GM12874 (cell line): ENCODE measurements at regions not wholly inside any gene's neighbourhood (a gene's known extent, or its start where the extent isn't known, plus 50 kb on each side); places are given as distances from the start of the nearest gene placed in this dataset.

Experiments used
- TF ChIP-seq, protein P1 (sequence below): IDR thresholded peaks from 2 replicates; pipeline ENCODE4 v1.5.1; 2011; ENCODE audit warnings: low read depth, mild to moderate bottlenecking, control low read depth, low read length, moderate library complexity; ENCODE audit not compliant: insufficient read depth

DNA sequence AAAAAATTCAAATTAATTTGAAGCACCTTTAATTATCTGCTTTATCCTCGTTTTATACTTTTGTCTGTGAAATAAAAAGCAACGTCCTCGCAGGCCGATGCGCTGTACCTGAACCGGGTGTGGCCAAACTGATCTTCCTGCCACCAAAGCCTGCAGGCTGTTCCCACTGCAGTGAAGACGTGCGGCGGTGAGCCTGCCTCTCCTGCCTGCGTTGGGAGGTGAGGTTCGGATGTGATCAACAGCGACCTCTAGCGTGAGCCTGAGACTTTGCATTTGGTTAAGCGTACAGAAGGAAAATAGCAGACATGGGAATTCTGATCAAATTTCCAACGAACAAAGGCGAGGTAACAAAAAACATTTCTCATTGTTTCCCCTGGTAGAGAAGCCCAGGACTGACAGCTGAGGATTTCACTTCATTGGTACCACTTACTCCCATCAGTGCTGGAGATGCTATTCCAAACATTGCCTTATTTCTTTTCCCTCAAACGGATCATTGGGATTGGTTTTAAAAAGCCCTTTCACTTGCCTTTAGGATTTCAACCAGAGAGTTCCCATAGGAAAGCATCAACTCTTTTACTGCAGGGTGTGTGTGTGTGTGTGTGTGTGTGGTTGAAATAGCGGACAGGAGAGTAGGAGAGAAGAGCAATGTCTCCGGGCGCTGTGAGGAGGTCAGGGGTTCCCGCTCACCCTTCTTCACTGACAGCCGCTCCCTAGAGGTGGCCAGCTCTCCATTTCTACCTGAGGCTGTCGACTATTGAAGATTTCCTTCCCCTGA is 56.6 kb upstream of the CCN6 start:
- TF ChIP-seq, protein P1, sequence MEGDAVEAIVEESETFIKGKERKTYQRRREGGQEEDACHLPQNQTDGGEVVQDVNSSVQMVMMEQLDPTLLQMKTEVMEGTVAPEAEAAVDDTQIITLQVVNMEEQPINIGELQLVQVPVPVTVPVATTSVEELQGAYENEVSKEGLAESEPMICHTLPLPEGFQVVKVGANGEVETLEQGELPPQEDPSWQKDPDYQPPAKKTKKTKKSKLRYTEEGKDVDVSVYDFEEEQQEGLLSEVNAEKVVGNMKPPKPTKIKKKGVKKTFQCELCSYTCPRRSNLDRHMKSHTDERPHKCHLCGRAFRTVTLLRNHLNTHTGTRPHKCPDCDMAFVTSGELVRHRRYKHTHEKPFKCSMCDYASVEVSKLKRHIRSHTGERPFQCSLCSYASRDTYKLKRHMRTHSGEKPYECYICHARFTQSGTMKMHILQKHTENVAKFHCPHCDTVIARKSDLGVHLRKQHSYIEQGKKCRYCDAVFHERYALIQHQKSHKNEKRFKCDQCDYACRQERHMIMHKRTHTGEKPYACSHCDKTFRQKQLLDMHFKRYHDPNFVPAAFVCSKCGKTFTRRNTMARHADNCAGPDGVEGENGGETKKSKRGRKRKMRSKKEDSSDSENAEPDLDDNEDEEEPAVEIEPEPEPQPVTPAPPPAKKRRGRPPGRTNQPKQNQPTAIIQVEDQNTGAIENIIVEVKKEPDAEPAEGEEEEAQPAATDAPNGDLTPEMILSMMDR = peak; percentile 83

DNA sequence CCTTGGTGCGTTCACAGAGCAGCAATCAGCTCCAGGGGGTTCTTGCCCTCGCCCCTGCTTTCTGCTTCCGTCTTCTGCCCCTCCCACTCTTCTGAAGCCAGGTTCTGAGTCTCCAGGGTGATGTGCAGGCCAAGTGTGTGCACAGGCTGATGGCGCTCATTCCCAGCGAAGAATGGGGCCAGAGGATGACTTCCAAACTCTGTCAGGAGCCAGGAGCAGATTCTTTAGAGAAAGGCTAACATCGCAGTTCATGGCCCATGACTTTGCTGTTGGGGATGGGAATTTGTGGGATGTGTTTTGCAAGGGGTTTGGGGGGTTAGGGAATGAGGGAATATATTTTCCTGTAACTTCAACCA is 56.1 kb upstream of the CCN6 start:
- TF ChIP-seq, protein P1 = no peak

DNA sequence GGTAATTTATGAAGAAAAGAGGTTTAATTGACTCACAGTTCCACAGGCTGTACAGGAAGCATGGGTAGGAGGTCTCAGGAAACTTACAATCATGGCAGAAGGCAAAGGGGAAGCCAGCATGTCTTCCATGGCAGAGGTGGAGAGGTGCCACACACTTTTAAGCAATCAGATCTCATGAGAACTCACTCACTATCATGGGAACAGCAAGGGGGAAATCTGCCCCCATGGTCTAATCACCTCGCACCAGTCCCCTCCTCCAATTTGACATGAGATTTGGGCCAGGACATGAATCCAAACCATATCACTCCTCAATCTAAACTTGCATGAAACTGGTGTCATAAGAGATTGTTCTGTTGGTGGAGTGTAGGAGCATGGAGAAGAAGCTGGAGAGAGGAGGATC is 51.6 kb upstream of the CCN6 start:
- TF ChIP-seq, protein P1 = no peak
